SK-N-MC (cell line): ENCODE measurements at regions not wholly inside any gene's neighbourhood (a gene's known extent, or its start where the extent isn't known, plus 50 kb on each side); places are given as distances from the start of the nearest gene placed in this dataset.

ENCODE experiments used
- DNase-seq: peaks from one replicate; pipeline ENCODE4 v3.0.0-alpha.2; 2011; ENCODE audit warnings: low read depth, low spot score
- H3K27ac ChIP-seq: fragments of 200-600 bp; sonication (generic); 2 replicates; pipeline ENCODE4 v1.5.1; 2016; ENCODE audit warnings: mixed run types
- H3K36me3 ChIP-seq: fragments of 200-600 bp; sonication (generic); 2 replicates; pipeline ENCODE4 v1.6.1; 2017; ENCODE audit warnings: antibody characterized with exemption, low read length, mixed read lengths; ENCODE audit not compliant: insufficient read depth
- H3K4me3 ChIP-seq: fragments of 200-600 bp; sonication (generic); 2 replicates; pipeline ENCODE4 v1.5.1; 2016
- H3K9ac ChIP-seq: fragments of 200-600 bp; sonication (generic); 2 replicates; pipeline ENCODE4 v1.8.0; 2017; ENCODE audit warnings: mixed run types, mixed read lengths; ENCODE audit not compliant: insufficient read length
- H3K9me3 ChIP-seq: fragments of 200-600 bp; sonication (generic); 2 replicates; pipeline ENCODE4 v1.6.1; 2017; ENCODE audit warnings: low read depth, mild to moderate bottlenecking, antibody characterized with exemption, low read length, moderate library complexity, mixed read lengths
- EZH2 ChIP-seq: fragments of 200-600 bp; sonication (generic); IDR thresholded peaks from one replicate; pipeline ENCODE4 v1.6.1; 2017; ENCODE audit warnings: antibody characterized with exemption
- FOXP2 ChIP-seq: optimal IDR thresholded peaks from 2 replicates; pipeline ENCODE3; 2011; ENCODE audit warnings: mild to moderate bottlenecking, moderate library complexity; ENCODE audit not compliant: insufficient read depth; ENCODE audit errors: extremely low read length, control extremely low read depth
- POLR2AphosphoS5 ChIP-seq: IDR thresholded peaks from 2 replicates; pipeline ENCODE4 v1.6.1; 2012; ENCODE audit warnings: mild to moderate bottlenecking, low read depth, low read length, borderline replicate concordance

DNA sequence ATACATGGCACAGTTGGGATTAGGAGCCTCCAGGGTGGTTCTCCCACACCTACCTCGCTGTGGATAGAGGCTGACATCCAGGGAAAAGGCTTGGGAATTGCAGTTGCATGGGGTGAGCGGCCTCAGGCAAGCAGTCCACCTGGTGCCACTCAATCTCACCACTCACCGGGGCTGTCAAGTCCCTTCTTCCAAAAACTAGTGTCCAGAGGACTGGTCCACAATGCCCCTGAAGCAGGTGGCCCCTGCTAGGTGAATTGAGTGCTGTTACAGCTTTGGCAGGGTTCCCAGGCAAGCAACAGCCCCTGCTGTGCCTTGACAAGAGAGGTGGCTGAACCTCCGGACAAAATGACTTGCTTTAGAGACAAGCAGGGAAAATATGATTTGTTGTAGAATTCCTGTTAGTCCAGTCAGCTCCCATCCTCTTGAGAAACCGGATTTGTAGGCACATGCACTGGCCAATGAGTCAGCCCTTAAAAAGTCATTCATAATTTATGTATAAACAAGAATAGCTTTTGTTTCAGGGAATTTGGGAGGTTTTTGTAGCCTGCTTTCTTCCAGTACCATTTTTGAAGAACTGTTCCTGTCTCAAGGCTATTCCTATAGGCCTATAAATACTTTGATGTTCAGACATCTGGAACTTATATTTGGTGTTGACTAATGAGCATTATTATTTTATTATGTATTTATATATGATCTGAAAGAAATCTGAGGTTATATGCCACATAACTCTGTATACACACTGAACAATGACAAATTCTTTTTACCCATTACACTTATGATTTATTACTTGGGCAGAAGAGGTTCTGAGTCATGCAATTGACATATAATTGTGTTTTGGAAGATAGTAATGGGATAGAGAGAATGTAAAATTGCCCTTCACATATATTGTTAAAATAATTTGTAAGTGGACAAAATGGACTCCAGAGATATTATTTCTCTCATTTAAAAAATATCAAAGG lies 411.1 kb downstream of the ACTL7B start:
- TF ChIP-seq POLR2AphosphoS5 (no peak), EZH2 (no peak), FOXP2 (no peak)
- no peaks in the 10 kb centered on the region for H3K9me3 ChIP-seq
- no peak overlapping the region for H3K9ac ChIP-seq
- no peak overlapping the region for H3K27ac ChIP-seq
- H3K36me3 ChIP-seq, result no peaks in the 10 kb centered on the region
- no peak overlapping the region for H3K4me3 ChIP-seq
- no peak for DNase-seq

DNA sequence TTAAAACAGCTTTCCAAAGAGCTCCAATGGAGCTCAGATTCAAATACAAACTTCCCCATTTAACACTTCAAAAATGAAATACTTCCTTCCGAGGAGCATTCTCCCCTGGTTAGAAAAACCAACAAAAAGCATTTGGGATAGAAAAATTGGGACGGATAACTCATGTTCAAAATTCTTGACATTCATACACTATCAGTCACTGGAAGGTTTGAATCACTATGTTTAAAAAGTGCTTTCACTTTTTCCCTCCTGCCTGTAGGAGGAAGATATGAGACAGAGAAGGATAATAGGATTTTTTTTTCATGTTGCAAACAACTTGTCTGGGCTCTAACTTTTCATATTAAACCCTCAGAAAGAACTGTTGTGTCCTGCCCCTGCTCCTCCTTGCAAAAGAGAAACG lies 412.0 kb downstream of the ACTL7B start:
- no peak overlapping the region for H3K4me3 ChIP-seq
- no peaks in the 10 kb centered on the region for H3K36me3 ChIP-seq
- no peak for DNase-seq
- no peak overlapping the region for H3K9ac ChIP-seq
- H3K9me3 ChIP-seq, result no peaks in the 10 kb centered on the region
- no peak for TF ChIP-seq EZH2
- no peak for TF ChIP-seq FOXP2
- TF ChIP-seq POLR2AphosphoS5, result no peak
- no peak overlapping the region for H3K27ac ChIP-seq

DNA sequence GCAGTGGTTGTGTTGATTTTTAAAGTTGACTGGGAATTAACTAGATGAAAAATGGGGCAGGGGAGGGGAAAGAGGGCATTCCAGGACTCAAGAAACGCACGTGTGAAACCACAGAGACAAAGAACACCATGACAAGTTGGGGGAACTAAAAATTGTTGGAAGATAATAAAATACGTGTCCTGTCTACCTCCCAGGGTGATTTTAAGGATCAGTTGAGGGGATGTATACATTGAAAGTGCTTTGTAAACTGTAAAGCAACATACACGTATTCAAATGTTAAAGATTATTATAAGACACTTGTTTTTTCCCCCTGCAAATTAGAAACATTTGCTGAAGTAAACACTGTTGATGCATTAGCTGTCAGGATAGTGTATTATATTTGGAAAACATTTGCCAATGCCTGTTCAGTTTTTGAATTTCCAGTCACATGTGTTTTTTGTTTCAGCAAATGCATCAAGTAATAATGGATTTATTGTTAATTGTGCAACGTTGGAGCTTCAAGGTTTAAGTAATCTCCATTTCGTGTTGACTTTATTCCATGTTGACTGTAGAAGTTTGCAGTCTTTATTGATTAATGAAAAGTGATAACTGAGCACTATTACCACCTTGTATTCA lies 412.7 kb downstream of the ACTL7B start:
- Histone ChIP-seq H3K9ac (no peak overlapping the region), H3K9me3 (no peaks in the 10 kb centered on the region), H3K4me3 (no peak overlapping the region), H3K36me3 (no peaks in the 10 kb centered on the region), H3K27ac (no peak overlapping the region)
- TF ChIP-seq POLR2AphosphoS5 (no peak), EZH2 (no peak), FOXP2 (no peak)
- DNase-seq, result no peak

DNA sequence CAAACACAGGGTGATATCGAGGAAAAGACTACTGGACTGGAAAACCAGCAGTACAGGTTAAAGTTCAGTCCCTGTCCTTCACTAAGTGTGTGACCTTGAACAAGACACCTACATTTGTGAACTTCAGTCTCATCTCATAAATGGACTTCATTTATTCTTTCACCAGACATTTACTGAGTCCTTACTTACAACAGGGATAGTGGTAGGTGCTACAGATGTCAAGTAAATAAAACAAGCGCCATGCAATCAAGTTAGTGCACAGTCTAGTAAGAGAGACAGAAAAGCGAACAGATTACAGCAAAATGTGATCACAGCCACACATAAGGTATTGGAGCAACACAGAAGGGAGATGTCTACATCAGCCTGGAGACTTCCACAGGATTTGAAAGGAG lies 413.2 kb downstream of the ACTL7B start:
- no peaks in the 10 kb centered on the region for H3K36me3 ChIP-seq
- no peak for TF ChIP-seq EZH2
- TF ChIP-seq POLR2AphosphoS5, result no peak
- no peak for TF ChIP-seq FOXP2
- H3K4me3 ChIP-seq, result no peak overlapping the region
- H3K27ac ChIP-seq, result no peak overlapping the region
- DNase-seq, result no peak
- H3K9ac ChIP-seq, result no peak overlapping the region
- H3K9me3 ChIP-seq, result no peaks in the 10 kb centered on the region

DNA sequence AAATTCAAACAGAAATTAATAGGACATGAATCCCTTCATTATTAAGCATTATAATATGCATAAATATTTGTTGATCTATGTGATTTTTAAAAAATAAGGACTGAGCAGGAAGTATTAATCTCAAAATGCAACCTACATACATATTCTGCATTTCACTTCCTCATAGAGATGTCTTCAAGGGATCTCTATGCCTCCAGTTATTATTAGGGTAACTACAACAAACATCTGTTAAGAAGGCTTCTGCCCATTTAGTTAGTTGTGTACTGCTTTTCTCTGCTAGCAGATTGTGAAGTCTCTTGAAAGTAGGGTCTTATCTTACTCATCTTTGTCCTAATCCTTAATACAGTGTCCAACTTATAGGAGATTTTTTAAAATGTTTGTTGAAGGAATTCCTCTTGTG lies 414.1 kb downstream of the ACTL7B start:
- H3K9ac ChIP-seq, result no peak overlapping the region
- H3K4me3 ChIP-seq, result no peak overlapping the region
- DNase-seq, result no peak
- H3K9me3 ChIP-seq, result no peaks in the 10 kb centered on the region
- H3K27ac ChIP-seq, result no peak overlapping the region
- TF ChIP-seq FOXP2 (no peak), POLR2AphosphoS5 (no peak), EZH2 (no peak)
- H3K36me3 ChIP-seq, result no peaks in the 10 kb centered on the region

DNA sequence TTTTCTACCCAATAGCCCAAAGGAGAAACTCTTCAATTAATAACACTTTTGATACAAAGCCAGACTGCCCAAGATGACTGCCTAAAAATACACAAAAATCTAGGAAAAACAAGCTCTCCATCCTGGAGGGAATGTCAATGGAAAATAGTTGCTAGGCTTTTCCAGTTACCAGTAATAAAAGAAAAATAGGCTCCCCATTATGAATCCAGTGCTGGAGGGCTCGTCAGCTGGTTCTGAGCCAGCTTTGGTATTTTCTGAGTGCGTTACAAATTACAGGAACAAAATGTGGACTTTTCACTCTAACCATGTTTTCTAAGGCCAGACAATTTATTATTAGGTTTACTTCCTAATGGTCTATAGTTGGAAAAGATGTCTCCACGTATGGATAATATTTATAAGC lies 414.5 kb downstream of the ACTL7B start:
- TF ChIP-seq FOXP2 (no peak), EZH2 (no peak), POLR2AphosphoS5 (no peak)
- Histone ChIP-seq H3K27ac (no peak overlapping the region), H3K36me3 (no peaks in the 10 kb centered on the region), H3K9me3 (no peaks in the 10 kb centered on the region), H3K9ac (no peak overlapping the region), H3K4me3 (no peak overlapping the region)
- no peak for DNase-seq

DNA sequence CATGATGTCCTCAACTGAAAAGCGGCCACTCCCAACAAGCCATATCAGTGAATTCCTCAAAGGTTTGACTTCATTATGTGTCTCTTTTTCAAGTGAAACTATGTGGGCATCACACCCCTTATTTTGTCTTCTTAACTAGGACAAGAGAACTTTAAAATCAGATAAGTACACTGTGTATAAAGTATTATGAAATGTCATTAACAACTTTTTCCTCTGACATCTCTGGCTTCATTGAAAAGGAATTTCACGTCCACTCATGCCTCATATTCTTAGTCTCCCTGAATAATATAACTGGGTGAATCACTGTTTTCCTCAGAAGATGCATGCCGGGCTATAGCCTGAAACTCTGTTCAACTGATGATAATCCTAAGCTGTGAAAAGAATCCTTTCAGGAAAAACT lies 415.8 kb downstream of the ACTL7B start:
- Histone ChIP-seq H3K9me3 (no peaks in the 10 kb centered on the region), H3K9ac (no peak overlapping the region), H3K27ac (no peak overlapping the region), H3K4me3 (no peak overlapping the region), H3K36me3 (no peaks in the 10 kb centered on the region)
- no peak for DNase-seq
- TF ChIP-seq POLR2AphosphoS5 (no peak), EZH2 (no peak), FOXP2 (no peak)

DNA sequence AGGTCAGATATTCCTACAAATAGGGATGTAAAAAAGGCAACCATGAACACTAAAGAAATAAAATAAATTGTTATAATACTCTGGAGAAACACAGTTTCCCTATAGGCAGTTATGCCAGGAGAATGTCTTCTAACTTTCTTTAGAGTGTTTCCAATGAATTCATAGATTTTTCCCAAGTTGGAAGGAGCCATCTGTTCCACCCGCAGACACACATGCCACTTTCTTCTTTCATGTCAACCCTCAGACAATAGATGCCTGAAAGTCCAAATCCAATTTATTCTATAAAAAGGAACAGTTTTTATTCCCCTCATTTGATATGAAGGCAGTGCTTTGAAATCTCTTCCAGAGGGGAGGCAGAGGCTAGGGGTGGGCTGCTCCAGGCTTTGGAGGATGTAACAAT lies 418.1 kb downstream of the ACTL7B start:
- H3K9ac ChIP-seq, result no peak overlapping the region
- no peak for DNase-seq
- H3K27ac ChIP-seq, result no peak overlapping the region
- H3K36me3 ChIP-seq, result no peaks in the 10 kb centered on the region
- no peaks in the 10 kb centered on the region for H3K9me3 ChIP-seq
- no peak overlapping the region for H3K4me3 ChIP-seq
- TF ChIP-seq EZH2 (no peak), FOXP2 (no peak), POLR2AphosphoS5 (no peak)

DNA sequence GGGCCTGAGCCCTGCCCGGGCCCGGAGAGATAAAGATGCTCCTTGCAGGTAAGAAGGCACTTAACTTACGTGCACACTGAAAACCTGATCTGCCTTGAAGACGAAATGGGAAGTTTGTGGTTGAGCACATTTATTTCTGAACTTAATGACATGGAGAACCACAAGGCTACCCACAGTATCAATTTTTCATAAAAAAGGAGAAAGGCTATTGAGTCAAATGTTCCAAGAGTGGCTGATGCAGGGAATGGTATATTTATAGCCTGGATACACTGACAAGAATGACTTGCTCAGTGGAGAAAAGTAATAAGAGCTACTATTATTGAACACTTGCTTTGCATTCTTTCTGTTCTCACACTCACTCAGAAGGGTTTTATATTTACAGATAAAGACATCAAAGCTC lies 419.3 kb downstream of the ACTL7B start:
- Histone ChIP-seq H3K4me3 (no peak overlapping the region), H3K9ac (no peak overlapping the region), H3K27ac (no peak overlapping the region), H3K36me3 (no peaks in the 10 kb centered on the region), H3K9me3 (no peaks in the 10 kb centered on the region)
- no peak for DNase-seq
- no peak for TF ChIP-seq EZH2
- TF ChIP-seq FOXP2, result no peak
- TF ChIP-seq POLR2AphosphoS5, result no peak
